HUES48 (cell line): ENCODE measurements at regions not wholly inside any gene's neighbourhood (a gene's known extent, or its start where the extent isn't known, plus 50 kb on each side); places are given as distances from the start of the nearest gene placed in this dataset.

Experiments
- H3K27ac ChIP-seq: one replicate; pipeline ENCODE4 v1.7.0; 2013; ENCODE audit warnings: low read depth, low read length, inconsistent platforms
- H3K27me3 ChIP-seq: 2 replicates; pipeline ENCODE4 v1.6.1; 2013; ENCODE audit warnings: mild to moderate bottlenecking, low read length; ENCODE audit not compliant: control insufficient read depth, insufficient read depth
- H3K36me3 ChIP-seq: 2 replicates; pipeline ENCODE4 v1.6.1; 2013; ENCODE audit warnings: low read length; ENCODE audit not compliant: control insufficient read depth, insufficient read depth
- H3K4me1 ChIP-seq: 2 replicates; pipeline ENCODE4 v1.6.1; 2013; ENCODE audit warnings: mild to moderate bottlenecking, low read length; ENCODE audit not compliant: control insufficient read depth, insufficient read depth
- H3K4me3 ChIP-seq: 2 replicates; pipeline ENCODE4 v1.5.1; 2013; ENCODE audit warnings: mild to moderate bottlenecking, low read depth, low read length
- H3K9ac ChIP-seq: 2 replicates; pipeline ENCODE4 v1.6.1; 2013; ENCODE audit warnings: mild to moderate bottlenecking, low read depth, low read length, moderate library complexity
- H3K9me3 ChIP-seq: 2 replicates; pipeline ENCODE4 v1.6.1; 2013; ENCODE audit warnings: low read length; ENCODE audit not compliant: control insufficient read depth, insufficient read depth

DNA sequence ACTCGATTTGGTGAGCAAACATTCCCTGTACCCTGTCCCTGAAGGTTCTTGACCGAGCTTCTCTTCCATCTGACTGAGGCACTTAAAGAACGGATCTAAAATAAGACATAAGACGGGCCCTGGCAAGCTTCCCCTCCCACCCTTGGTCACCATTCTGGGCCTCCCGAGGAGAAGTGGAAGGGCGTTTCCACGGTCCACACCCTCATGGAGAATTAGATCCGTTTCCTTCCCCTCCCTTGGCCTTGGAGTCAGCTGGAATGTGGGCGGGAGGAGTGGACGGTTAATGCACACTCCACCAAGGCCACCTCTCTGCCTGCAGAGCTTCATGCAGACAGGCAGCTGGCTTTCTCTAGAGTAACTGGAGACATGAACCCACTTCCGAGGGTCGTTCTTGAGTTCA is 257.3 kb upstream of the APCDD1 start:
- Histone ChIP-seq H3K9ac (no peak overlapping the region), H3K36me3 (no peaks in the 10 kb centered on the region), H3K4me1 (peaks cover 2% of the 10 kb centered on the region; the same call in 1 of the 2 replicates), H3K4me3 (no peak overlapping the region), H3K27me3 (no peaks in the 10 kb centered on the region), H3K27ac (no peak overlapping the region), H3K9me3 (no peaks in the 10 kb centered on the region)

DNA sequence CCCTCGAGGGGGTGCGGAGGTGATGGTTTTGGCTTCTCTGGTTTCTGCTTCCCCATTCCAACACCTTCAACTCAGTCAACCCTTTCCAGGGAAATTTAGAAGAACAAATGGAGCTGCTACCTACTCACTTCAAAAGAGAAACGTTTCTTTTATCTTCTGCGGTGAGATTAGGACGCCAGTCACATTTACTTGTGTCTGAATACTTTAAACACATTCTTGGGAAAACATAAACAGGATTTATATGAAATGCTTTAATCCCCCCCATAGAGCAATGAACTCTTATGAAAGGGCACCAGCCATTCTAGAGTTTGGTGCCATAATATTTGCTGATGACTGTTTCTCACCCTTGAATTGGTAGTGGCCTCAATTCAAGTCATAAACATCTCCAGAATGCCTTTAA is 253.2 kb upstream of the APCDD1 start:
- Histone ChIP-seq H3K27ac (no peak overlapping the region), H3K4me3 (no peak overlapping the region)

DNA sequence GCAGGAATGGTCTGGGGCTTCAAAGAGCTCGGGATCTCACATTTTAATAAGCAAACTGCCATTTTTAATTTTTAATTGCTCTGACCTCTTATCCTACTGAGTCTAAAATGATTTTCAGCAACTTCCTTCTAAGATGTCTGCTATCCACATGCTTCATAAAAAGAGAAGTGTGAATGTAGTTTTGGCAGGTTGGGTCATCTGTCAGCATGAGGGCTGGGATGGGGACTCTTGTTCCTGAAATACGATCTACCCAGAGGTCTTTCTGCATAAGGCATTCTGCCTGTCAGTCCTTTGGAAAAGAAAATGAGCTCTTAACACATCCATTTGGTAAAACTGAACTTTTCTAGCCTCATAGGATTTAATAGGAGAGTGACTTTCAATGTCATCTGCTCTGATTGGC is 252.8 kb upstream of the APCDD1 start:
- H3K4me1 ChIP-seq = peaks cover 12% of the 10 kb centered on the region

More for the DNA sequence above, 253.2 kb upstream of the APCDD1 start:
- Histone ChIP-seq H3K9ac (no peak overlapping the region), H3K27me3 (no peaks in the 10 kb centered on the region), H3K36me3 (no peaks in the 10 kb centered on the region), H3K9me3 (no peaks in the 10 kb centered on the region), H3K4me1 (peaks cover 12% of the 10 kb centered on the region)

DNA sequence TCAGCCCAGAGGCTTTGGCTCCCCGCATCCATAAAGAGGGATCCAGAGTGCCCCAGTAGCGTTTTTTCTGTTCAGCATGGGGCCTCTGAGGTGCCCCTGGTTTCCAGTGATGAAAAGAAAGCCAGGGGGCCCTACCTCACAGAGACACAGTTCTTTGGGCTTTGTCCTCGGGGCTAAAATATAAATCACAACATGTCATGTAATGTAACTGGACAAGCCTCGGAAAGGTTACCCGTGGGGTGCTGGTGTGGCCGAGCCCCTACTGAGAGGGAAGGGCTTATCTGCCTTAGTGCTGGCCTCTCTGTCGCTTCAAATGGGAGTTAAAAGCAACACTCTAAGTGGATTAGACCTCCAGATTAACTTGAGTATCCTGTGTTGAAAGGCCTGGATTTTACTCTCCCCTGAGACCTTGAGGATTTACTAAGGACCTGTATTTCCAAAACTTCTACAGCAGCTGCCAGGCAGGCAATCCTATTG is 251.6 kb upstream of the APCDD1 start:
- Histone ChIP-seq H3K4me3 (no peak overlapping the region), H3K9ac (no peak overlapping the region)

More for the DNA sequence above, 252.8 kb upstream of the APCDD1 start:
- H3K9ac ChIP-seq = no peak overlapping the region
- H3K36me3 ChIP-seq = no peaks in the 10 kb centered on the region
- H3K9me3 ChIP-seq = no peaks in the 10 kb centered on the region
- no peak overlapping the region for H3K27ac ChIP-seq
- H3K4me3 ChIP-seq = no peak overlapping the region
- H3K27me3 ChIP-seq = no peaks in the 10 kb centered on the region

DNA sequence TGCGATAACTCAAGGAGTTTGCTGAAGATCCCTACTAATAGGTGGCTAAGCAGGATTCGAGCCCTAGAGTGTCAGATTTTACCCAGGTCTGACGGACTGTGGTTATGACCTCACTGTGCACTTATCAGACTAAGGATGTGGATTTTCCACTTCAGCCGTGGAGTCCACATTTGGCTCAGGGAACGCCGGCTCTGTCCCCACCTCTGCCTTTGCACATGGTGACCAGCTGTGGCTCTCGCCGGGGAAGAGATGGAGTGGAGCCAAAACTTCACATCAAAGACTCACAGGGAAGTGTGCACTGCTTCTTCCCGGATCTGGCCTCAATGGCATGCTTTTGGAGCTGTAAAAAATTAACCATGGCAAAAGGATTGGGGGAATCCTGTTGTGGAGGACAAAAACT is 249.3 kb upstream of the APCDD1 start:
- Histone ChIP-seq H3K9ac (no peak overlapping the region), H3K9me3 (no peaks in the 10 kb centered on the region), H3K4me1 (peaks cover 12% of the 10 kb centered on the region), H3K27ac (no peak overlapping the region), H3K27me3 (no peaks in the 10 kb centered on the region), H3K4me3 (no peak overlapping the region), H3K36me3 (no peaks in the 10 kb centered on the region)

More for the DNA sequence above, 251.6 kb upstream of the APCDD1 start:
- Histone ChIP-seq H3K27ac (peak overlapping the region; percentile 17), H3K9me3 (no peaks in the 10 kb centered on the region), H3K4me1 (peaks cover 12% of the 10 kb centered on the region), H3K36me3 (no peaks in the 10 kb centered on the region), H3K27me3 (no peaks in the 10 kb centered on the region)

DNA sequence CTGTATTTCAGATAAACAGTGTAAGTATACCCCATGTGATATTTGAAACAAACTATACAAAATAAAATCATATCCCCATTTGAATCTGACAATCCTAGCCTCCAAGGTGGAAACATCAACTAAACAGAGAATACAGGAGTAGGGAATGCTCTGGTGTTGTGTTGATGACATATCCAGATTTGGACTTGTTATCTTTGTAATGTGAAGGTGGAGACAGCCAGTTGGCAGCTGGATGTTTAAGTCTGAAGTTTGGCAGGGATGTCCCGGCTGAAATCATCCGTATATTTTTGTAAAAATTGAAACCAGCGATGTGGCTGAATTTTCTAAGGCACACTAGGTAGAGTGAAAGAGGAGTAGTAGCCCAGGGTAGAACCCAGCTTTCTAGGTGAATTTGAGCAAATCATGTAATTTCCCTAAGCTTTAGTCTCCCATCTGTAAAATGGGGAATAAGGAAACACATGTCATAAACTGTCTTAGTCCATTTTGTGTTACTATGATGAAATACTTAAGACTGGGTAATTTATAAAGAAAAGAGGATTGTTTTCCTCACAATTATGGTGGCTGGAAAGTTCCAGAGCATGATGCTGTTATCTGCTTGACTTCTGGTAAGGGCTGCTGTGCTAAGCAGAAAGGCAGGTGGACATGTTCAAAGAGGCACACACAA is 246.6 kb upstream of the APCDD1 start:
- H3K27ac ChIP-seq = no peak overlapping the region
- H3K4me3 ChIP-seq = no peak overlapping the region
- H3K4me1 ChIP-seq = peaks cover 7% of the 10 kb centered on the region; the same call in 1 of the 2 replicates
- no peaks in the 10 kb centered on the region for H3K27me3 ChIP-seq
- H3K9me3 ChIP-seq = no peaks in the 10 kb centered on the region
- H3K36me3 ChIP-seq = no peaks in the 10 kb centered on the region
- H3K9ac ChIP-seq = no peak overlapping the region

DNA sequence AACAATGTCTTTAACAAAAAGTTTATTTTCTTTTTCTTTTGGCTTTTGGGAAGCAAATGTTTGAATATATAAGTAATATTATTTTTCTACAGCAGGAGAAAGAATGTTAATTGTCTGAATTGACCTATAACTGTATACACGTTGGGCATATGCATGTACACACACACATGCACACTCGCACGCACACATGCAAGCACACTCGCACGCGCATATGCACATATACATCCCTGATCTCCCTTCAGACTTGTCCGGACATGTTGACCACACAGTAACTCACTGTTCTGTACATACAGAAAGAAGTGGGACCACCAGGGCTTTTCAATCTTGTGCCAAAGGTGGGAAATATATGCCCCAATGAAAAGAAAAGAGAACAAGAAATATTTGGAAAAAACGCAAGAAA is 245.1 kb upstream of the APCDD1 start:
- H3K36me3 ChIP-seq = no peaks in the 10 kb centered on the region
- no peak overlapping the region for H3K27ac ChIP-seq

DNA sequence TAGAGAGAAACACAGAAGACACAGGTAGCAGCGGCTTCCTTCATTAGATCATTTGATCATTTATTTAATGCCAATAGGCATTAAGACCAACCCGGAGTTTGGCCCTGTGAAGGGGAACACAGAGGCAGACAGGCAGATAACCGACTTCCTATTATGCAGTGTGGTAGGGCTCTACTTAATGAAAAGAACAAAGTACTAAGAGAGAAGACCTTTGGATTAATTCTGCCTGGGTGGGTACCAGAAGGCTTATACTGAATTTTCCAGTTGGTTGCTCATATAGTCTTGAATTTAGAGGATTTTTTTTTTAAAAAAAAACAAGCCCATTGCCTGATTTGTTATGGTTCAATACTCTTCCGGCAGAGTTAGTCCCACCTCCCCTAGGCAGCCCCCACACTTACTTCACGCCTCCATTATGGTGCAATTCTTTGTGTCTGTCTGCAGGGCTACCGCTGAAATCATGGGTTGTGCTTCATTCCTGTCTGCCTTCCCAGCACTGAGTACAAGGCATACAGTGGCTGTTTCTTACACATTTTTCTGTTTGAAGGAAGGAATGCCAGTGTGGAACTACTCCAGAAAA is 244.3 kb upstream of the APCDD1 start:
- Histone ChIP-seq H3K9ac (no peak overlapping the region), H3K9me3 (no peaks in the 10 kb centered on the region), H3K27me3 (no peaks in the 10 kb centered on the region), H3K27ac (no peak overlapping the region), H3K4me3 (no peak overlapping the region), H3K4me1 (peaks cover 4% of the 10 kb centered on the region; the same call in 1 of the 2 replicates), H3K36me3 (no peaks in the 10 kb centered on the region)

More for the DNA sequence above, 245.1 kb upstream of the APCDD1 start:
- H3K9me3 ChIP-seq = no peaks in the 10 kb centered on the region
- no peak overlapping the region for H3K9ac ChIP-seq
- no peaks in the 10 kb centered on the region for H3K27me3 ChIP-seq
- no peak overlapping the region for H3K4me3 ChIP-seq
- H3K4me1 ChIP-seq = peaks cover 4% of the 10 kb centered on the region; the same call in 1 of the 2 replicates

DNA sequence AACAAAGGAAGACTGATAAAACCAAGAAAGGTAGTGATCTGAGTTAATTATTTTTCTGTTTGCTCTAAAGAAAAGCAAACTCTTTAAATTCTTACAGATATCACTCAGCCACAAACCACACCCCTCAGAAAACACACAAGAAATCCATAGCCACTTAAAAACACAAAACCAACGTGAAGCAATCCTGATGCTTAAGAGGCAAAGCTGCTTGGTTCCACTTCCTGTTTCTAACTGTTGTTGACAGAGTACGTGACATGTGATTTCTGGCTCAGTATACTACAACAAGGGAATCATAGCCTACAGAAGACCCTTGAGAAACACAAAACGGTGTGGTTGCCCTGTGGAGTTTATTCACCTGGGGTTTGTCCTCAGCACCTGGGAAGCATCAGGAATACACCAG is 240.9 kb upstream of the APCDD1 start:
- H3K9me3 ChIP-seq = peaks cover 6% of the 10 kb centered on the region; the same call in 1 of the 2 replicates
- no peak overlapping the region for H3K4me3 ChIP-seq
- peaks cover 4% of the 10 kb centered on the region; the same call in 1 of the 2 replicates for H3K4me1 ChIP-seq
- no peak overlapping the region for H3K9ac ChIP-seq
- H3K36me3 ChIP-seq = no peaks in the 10 kb centered on the region
- no peaks in the 10 kb centered on the region for H3K27me3 ChIP-seq
- no peak overlapping the region for H3K27ac ChIP-seq

DNA sequence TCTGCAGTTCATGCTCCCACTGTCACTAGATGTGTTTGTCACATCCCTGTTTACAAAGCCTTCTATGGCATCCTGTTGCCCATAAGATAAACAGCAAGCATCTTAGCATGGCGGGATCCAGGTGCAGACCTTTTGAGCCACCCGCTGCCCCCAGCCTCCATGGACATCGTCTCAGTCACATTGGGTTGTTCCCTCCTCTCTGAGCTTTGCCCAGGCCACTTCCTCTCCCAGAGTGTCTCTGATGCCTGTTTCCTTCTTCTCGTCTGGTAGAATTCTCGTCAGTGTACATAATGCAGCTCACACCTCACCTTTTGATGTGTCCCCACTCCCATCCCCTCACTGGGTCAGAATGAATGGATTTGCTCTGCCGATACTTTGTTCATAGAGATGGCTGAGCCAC is 239.0 kb upstream of the APCDD1 start:
- Histone ChIP-seq H3K27ac (no peak overlapping the region), H3K4me1 (peaks cover 4% of the 10 kb centered on the region; the same call in 1 of the 2 replicates), H3K27me3 (no peaks in the 10 kb centered on the region), H3K9ac (no peak overlapping the region), H3K9me3 (peaks cover 8% of the 10 kb centered on the region), H3K36me3 (no peaks in the 10 kb centered on the region), H3K4me3 (no peak overlapping the region)

DNA sequence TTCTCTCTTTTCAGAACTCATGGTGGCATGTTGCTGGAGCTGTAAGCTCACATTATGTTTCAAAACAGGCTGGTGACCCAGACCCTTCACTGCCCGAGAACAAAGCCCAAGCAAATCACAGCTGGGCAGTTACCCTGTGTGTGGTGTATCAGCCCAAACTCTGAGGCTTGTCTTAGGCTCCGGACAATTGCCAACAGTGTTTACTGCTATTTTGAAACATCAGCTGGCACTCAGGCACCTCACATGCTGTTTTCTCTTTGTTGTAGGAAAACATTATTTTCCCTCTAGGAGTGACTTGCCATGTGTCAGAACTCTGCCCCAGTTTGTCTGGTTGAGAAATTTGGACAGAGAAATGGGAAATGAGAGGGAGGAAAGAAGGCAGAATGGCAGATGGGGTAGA is 237.6 kb upstream of the APCDD1 start:
- H3K36me3 ChIP-seq = no peaks in the 10 kb centered on the region
- no peak overlapping the region for H3K9ac ChIP-seq
- no peaks in the 10 kb centered on the region for H3K27me3 ChIP-seq
- H3K9me3 ChIP-seq = peaks cover 11% of the 10 kb centered on the region
- peaks cover 4% of the 10 kb centered on the region; the same call in 1 of the 2 replicates for H3K4me1 ChIP-seq
- H3K27ac ChIP-seq = no peak overlapping the region
- no peak overlapping the region for H3K4me3 ChIP-seq
